ENCODE measurements at regions not wholly inside any gene's neighbourhood (a gene's known extent, or its start where the extent isn't known, plus 50 kb on each side); places are given as distances from the start of the nearest gene placed in this dataset.
A peak's percentile ranks its signal among the peaks of the same experiment; 100 is the strongest.
"Not testable (repeated sequence)": the region's sequence is repeated elsewhere in the genome, so short reads cannot be mapped to it uniquely, and the experiment has no call there.

GRCh38 chr2:190742431-190742830 lies 93.5 kb downstream of the NAB1 start:
- no peak overlapping the region for H3K4me3 ChIP-seq (ENCODE audit: low read length)
- TF ChIP-seq, protein P1, sequence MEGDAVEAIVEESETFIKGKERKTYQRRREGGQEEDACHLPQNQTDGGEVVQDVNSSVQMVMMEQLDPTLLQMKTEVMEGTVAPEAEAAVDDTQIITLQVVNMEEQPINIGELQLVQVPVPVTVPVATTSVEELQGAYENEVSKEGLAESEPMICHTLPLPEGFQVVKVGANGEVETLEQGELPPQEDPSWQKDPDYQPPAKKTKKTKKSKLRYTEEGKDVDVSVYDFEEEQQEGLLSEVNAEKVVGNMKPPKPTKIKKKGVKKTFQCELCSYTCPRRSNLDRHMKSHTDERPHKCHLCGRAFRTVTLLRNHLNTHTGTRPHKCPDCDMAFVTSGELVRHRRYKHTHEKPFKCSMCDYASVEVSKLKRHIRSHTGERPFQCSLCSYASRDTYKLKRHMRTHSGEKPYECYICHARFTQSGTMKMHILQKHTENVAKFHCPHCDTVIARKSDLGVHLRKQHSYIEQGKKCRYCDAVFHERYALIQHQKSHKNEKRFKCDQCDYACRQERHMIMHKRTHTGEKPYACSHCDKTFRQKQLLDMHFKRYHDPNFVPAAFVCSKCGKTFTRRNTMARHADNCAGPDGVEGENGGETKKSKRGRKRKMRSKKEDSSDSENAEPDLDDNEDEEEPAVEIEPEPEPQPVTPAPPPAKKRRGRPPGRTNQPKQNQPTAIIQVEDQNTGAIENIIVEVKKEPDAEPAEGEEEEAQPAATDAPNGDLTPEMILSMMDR (IDR thresholded peaks at IDR 0.05; ENCODE audit: insufficient read depth, low read depth, low read length, missing control alignments), result no peak
- no peak for DNase-seq (ENCODE audit: low read depth)

DNA sequence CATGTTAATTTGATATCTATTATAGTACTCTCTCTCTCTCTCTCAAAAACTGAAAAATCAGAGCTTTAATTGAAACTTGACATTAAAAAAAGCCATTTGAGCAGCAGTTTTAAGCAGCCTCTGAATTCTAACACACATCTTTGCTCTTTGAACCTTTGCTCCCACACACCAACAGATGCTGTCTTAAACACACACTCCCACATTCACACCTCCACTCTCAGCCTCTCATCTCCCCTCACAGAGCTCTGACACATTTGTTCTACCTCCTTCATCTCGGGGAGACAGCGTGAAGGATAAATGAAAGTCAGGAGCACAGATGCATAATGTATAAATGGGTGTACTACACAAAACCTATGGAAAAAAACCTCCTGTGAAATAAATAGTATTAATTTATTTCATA lies 95.2 kb downstream of the NAB1 start:
- TF ChIP-seq, protein P1 (IDR thresholded peaks at IDR 0.05; ENCODE audit: insufficient read depth, low read depth, low read length, missing control alignments), result no peak
- no peak for DNase-seq (ENCODE audit: low read depth)

GRCh38 chr2:190746971-190747761 lies 98.3 kb downstream of the NAB1 start:
- no peak overlapping the region for H3K4me3 ChIP-seq (ENCODE audit: low read length)
- no peak for DNase-seq (ENCODE audit: low read depth)

More for the DNA sequence above, 95.2 kb downstream of the NAB1 start:
- H3K4me3 ChIP-seq (ENCODE audit: low read length), result no peak overlapping the region

DNA sequence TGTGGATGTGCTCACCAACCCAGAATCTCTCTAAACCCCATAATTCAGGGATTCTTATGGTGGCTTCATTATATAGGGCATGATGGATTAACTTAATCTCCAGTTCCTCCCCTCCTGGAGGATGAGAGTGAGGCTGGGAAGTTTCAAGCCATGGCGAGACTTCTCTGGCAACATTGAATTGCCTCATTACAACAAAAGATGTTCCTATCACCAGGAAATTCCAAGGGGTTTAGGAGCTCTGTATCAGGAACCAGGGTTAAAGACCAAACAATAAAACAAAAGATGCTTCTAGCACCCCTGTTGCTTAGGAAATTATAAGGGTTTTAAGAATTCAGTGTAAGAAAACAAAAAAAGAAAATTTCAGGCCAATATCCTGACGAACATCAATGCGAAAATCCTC lies 100.1 kb downstream of the NAB1 start:
- TF ChIP-seq, protein P1 (IDR thresholded peaks at IDR 0.05; ENCODE audit: insufficient read depth, low read depth, low read length, missing control alignments), result no peak
- H3K4me3 ChIP-seq (ENCODE audit: low read length), result no peak overlapping the region
- no peak for DNase-seq (ENCODE audit: low read depth)

More at GRCh38 chr2:190746971-190747761, 98.3 kb downstream of the NAB1 start:
- TF ChIP-seq, protein P1 (IDR thresholded peaks at IDR 0.05; ENCODE audit: insufficient read depth, low read depth, low read length, missing control alignments), result no peak

DNA sequence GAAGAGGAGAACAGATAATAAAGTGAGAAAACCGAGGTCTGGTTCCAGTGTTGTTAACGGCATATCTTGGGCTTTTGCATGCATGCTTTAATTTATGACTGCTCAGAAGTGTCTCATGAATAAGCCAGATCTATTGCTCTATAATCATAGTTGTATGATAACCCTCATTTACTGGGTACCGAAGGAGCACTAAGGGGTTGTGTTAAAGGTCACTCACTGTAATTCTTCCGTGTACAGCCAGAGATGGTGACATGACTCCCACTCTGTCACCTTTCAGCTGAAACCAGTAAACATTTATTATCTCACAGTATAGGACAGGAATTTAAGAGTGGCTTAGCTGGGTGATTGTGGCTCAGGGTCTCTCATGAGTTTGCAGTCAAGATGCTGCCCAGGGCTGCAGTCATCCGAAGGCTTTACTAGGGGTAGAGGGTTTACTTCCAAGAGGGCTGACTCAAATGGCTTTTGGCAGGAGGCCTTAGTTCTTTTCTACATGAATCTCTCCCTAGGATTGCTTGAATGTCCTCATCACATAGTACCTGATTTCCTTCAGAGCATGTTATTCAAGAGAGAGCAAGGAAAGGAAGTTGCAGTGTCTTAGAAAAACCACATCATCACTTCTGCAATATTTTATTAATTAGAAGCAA lies 107.0 kb downstream of the NAB1 start:
- no peak for DNase-seq (ENCODE audit: low read depth)
- TF ChIP-seq, protein P1 (IDR thresholded peaks at IDR 0.05; ENCODE audit: insufficient read depth, low read depth, low read length, missing control alignments), result no peak
- H3K4me3 ChIP-seq (ENCODE audit: low read length), result no peak overlapping the region

GRCh38 chr2:190759749-190760213 lies 110.9 kb downstream of the NAB1 start:
- DNase-seq (ENCODE audit: low read depth), result peak; percentile 90
- TF ChIP-seq, protein P1 (IDR thresholded peaks at IDR 0.05; ENCODE audit: insufficient read depth, low read depth, low read length, missing control alignments), result no peak
- H3K4me3 ChIP-seq (ENCODE audit: low read length), result no peak overlapping the region

GRCh38 chr2:190760353-190761150 lies 111.7 kb downstream of the NAB1 start:
- H3K4me3 ChIP-seq (ENCODE audit: low read length); DNase-seq (ENCODE audit: low read depth): not testable (repeated sequence)

DNA sequence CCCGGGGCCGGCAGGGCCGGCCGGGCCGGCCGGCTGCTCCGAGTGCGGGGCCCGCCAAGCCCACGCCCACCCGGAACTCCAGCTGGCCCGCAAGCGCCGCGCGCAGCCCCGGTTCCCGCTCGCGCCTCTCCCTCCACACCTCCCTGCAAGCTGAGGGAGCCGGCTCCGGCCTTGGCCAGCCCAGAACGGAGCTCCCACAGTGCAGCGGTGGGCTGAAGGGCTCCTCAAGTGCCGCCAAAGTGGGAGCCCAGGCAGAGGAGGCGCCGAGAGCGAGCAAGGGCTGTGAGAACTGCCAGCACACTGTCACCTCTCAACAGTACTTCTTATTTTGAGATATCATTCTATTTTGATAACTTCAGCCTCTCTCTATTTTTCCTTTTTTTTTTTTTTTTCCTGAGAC lies 112.3 kb downstream of the NAB1 start:
- not testable (repeated sequence) for H3K4me3 ChIP-seq (ENCODE audit: low read length)

More for the DNA sequence above, 112.3 kb downstream of the NAB1 start:
- DNase-seq (ENCODE audit: low read depth), result not testable (repeated sequence)
